ENCODE measurements at regions not wholly inside any gene's neighbourhood (a gene's known extent, or its start where the extent isn't known, plus 50 kb on each side); places are given as distances from the start of the nearest gene placed in this dataset.
"Not testable (repeated sequence)": the region's sequence is repeated elsewhere in the genome, so short reads cannot be mapped to it uniquely, and the experiment has no call there.

GRCh38 chr12:46516238-46516932 is 143.8 kb upstream of the SLC38A2 start:
- TF ChIP-seq, protein P1, sequence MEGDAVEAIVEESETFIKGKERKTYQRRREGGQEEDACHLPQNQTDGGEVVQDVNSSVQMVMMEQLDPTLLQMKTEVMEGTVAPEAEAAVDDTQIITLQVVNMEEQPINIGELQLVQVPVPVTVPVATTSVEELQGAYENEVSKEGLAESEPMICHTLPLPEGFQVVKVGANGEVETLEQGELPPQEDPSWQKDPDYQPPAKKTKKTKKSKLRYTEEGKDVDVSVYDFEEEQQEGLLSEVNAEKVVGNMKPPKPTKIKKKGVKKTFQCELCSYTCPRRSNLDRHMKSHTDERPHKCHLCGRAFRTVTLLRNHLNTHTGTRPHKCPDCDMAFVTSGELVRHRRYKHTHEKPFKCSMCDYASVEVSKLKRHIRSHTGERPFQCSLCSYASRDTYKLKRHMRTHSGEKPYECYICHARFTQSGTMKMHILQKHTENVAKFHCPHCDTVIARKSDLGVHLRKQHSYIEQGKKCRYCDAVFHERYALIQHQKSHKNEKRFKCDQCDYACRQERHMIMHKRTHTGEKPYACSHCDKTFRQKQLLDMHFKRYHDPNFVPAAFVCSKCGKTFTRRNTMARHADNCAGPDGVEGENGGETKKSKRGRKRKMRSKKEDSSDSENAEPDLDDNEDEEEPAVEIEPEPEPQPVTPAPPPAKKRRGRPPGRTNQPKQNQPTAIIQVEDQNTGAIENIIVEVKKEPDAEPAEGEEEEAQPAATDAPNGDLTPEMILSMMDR (IDR thresholded peaks at IDR 0.05): no peak
- H3K4me3 Mint-ChIP-seq (ENCODE audit: unreplicated experiment): no peak overlapping the region
- no peaks in the 10 kb centered on the region for H3K27me3 Mint-ChIP-seq (ENCODE audit: unreplicated experiment)

DNA sequence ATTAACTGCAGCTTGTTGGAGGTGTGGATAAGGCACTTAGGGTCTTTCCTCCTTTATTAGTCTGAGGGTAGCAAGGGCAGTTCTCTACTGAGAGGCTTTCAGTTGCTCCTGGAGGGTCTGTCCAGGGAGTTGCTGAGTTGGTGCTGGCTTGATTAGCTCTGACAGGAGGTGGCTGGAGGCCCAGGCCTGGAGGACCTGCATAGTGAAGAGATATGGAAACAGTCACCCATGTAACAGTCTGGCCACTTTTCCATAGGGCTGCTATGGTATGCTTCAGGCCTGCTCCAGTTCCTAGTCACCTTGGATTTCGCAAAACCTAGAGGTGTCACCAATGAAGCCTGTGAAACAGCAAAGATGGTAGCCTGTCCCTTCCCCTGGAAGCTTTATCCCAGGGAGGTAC is 143.3 kb upstream of the SLC38A2 start:
- H3K9me3 Mint-ChIP-seq (ENCODE audit: unreplicated experiment): peaks cover 19% of the 10 kb centered on the region
- no peaks in the 10 kb centered on the region for H3K27me3 Mint-ChIP-seq (ENCODE audit: unreplicated experiment)
- H3K4me3 Mint-ChIP-seq (ENCODE audit: unreplicated experiment): no peak overlapping the region
- H3K4me1 Mint-ChIP-seq (ENCODE audit: unreplicated experiment): peaks cover 40% of the 10 kb centered on the region
- H3K36me3 Mint-ChIP-seq (ENCODE audit: unreplicated experiment): peaks cover 16% of the 10 kb centered on the region
- no peak overlapping the region for H3K27ac Mint-ChIP-seq (ENCODE audit: unreplicated experiment)
- TF ChIP-seq, protein P1 (IDR thresholded peaks at IDR 0.05): no peak
- DNase-seq (ENCODE audit: extremely low spot score, unreplicated experiment): no peak

More at GRCh38 chr12:46516238-46516932, 143.8 kb upstream of the SLC38A2 start:
- peaks cover 13% of the 10 kb centered on the region for H3K9me3 Mint-ChIP-seq (ENCODE audit: unreplicated experiment)
- H3K36me3 Mint-ChIP-seq (ENCODE audit: unreplicated experiment): peaks cover 13% of the 10 kb centered on the region
- peaks cover 42% of the 10 kb centered on the region for H3K4me1 Mint-ChIP-seq (ENCODE audit: unreplicated experiment)
- H3K27ac Mint-ChIP-seq (ENCODE audit: unreplicated experiment): no peak overlapping the region
- no peak for DNase-seq (ENCODE audit: extremely low spot score, unreplicated experiment)

DNA sequence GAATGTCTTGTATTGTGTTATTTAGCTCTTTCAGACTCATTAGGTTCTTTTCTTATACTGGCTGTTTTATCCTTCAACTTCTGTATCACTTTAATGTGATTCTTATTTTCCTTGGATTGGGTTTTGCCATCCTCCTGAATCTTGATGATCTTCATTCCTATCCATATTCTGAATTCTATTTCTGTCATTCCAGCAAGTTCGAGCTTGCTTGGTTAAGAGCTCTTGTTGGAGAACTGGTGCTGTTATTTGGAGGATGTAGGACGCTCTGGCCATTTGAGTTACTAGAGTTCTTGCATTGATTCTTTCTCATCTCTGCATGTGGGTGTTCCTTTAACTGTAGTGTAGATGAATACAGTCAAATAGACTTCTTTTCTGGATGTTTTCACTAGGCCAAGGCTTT is 142.3 kb upstream of the SLC38A2 start:
- Mint-ChIP-seq H3K9me3 (ENCODE audit: unreplicated experiment) (peaks cover 28% of the 10 kb centered on the region), H3K4me1 (ENCODE audit: unreplicated experiment) (peaks cover 38% of the 10 kb centered on the region), H3K27me3 (ENCODE audit: unreplicated experiment) (no peaks in the 10 kb centered on the region), H3K27ac (ENCODE audit: unreplicated experiment) (no peak overlapping the region), H3K4me3 (ENCODE audit: unreplicated experiment) (no peak overlapping the region), H3K36me3 (ENCODE audit: unreplicated experiment) (peaks cover 24% of the 10 kb centered on the region)
- no peak for DNase-seq (ENCODE audit: extremely low spot score, unreplicated experiment)
- TF ChIP-seq, protein P1 (IDR thresholded peaks at IDR 0.05): no peak

DNA sequence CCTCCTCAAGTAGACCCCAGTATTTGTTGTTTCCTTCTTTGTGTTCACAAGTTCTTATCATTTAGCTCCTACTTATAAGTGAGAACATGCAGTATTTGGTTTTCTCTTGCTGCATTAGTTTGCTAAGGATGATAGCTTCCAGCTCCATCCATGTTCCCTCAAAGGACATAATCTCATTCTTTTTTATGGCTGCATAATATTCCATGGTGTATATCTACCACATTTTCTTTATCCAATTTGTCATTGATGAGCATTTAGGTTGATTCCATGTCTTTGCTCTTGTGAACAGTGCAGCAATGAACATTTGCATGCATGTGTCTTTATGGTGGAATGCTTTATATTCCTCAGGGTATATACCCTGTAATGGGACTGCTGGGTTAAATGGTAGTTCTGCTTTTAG is 137.7 kb upstream of the SLC38A2 start:
- H3K4me3 Mint-ChIP-seq (ENCODE audit: unreplicated experiment); DNase-seq (ENCODE audit: extremely low spot score, unreplicated experiment); H3K27me3 Mint-ChIP-seq (ENCODE audit: unreplicated experiment); H3K27ac Mint-ChIP-seq (ENCODE audit: unreplicated experiment): not testable (repeated sequence)
- Mint-ChIP-seq H3K9me3 (ENCODE audit: unreplicated experiment) (peaks cover 47% of the 10 kb centered on the region), H3K4me1 (ENCODE audit: unreplicated experiment) (peaks cover 17% of the 10 kb centered on the region), H3K36me3 (ENCODE audit: unreplicated experiment) (peaks cover 40% of the 10 kb centered on the region)

GRCh38 chr12:46509135-46509534 is 136.6 kb upstream of the SLC38A2 start:
- H3K27ac Mint-ChIP-seq (ENCODE audit: unreplicated experiment): no peak overlapping the region
- H3K9me3 Mint-ChIP-seq (ENCODE audit: unreplicated experiment): peaks cover 45% of the 10 kb centered on the region
- TF ChIP-seq, protein P1 (IDR thresholded peaks at IDR 0.05): no peak
- no peaks in the 10 kb centered on the region for H3K27me3 Mint-ChIP-seq (ENCODE audit: unreplicated experiment)
- H3K36me3 Mint-ChIP-seq (ENCODE audit: unreplicated experiment): peaks cover 38% of the 10 kb centered on the region
- H3K4me1 Mint-ChIP-seq (ENCODE audit: unreplicated experiment): peaks cover 13% of the 10 kb centered on the region
- no peak overlapping the region for H3K4me3 Mint-ChIP-seq (ENCODE audit: unreplicated experiment)
- DNase-seq (ENCODE audit: extremely low spot score, unreplicated experiment): no peak
